C4-2B (cell line): ENCODE measurements at regions not wholly inside any gene's neighbourhood (a gene's known extent, or its start where the extent isn't known, plus 50 kb on each side); places are given as distances from the start of the nearest gene placed in this dataset.

Experiments used
- H3K27ac ChIP-seq: fragments of 450-650 bp; 2 replicates; pipeline ENCODE4 v1.5.1; 2017
- ZFX ChIP-seq: fragments of 450-650 bp; IDR thresholded peaks from 2 replicates; pipeline ENCODE4 v1.6.1; 2017
- TF ChIP-seq, protein P1 (sequence below): fragments of 450-650 bp; conservative IDR thresholded peaks from 2 replicates; pipeline ENCODE4 v1.5.1; 2017; ENCODE audit warnings: mild to moderate bottlenecking

DNA sequence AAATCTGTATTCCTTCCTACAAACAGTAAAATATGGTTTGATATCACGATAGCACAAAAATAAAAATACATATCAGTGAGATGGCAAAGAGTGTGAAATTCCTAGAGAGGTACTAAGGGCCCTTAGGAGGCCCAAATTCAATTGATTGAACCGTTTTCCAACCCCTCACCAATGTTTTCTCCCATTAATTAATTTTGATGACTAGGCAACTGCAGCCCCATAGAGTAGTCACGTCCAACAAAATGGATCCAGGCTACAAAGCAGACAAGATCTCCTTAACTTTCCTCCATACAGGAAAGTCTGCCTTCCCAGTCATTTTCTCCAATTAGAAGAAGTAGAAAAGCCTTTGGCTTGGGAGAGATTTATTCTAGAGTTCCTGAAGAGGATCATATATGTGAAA, 193.9 kb downstream of the PLOD2 start:
- TF ChIP-seq, protein P1, sequence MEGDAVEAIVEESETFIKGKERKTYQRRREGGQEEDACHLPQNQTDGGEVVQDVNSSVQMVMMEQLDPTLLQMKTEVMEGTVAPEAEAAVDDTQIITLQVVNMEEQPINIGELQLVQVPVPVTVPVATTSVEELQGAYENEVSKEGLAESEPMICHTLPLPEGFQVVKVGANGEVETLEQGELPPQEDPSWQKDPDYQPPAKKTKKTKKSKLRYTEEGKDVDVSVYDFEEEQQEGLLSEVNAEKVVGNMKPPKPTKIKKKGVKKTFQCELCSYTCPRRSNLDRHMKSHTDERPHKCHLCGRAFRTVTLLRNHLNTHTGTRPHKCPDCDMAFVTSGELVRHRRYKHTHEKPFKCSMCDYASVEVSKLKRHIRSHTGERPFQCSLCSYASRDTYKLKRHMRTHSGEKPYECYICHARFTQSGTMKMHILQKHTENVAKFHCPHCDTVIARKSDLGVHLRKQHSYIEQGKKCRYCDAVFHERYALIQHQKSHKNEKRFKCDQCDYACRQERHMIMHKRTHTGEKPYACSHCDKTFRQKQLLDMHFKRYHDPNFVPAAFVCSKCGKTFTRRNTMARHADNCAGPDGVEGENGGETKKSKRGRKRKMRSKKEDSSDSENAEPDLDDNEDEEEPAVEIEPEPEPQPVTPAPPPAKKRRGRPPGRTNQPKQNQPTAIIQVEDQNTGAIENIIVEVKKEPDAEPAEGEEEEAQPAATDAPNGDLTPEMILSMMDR: no peak
- no peak for TF ChIP-seq ZFX
- no peak overlapping the region for H3K27ac ChIP-seq

DNA sequence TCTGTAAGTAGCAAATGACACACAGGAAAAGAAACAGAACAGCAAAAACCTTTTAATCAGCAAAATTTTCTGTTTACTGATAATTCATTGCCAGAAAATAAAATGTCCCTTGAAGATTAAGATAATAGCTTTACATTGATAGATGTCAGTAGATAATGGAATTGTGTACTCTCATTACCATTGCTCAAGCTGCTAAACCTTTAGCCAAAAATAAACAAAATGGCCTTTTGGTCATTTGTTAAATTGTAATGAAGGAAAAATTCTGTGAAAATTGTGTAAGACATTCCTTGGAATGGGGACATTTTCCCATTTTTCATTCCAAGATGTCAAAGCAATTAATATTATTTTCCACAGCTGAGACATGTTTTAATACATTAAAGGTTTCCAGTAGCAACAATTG, 189.8 kb downstream of the PLOD2 start:
- H3K27ac ChIP-seq: no peak overlapping the region
- TF ChIP-seq, protein P1: no peak
- TF ChIP-seq ZFX: no peak

GRCh38 chr3:145972851-145973250, 188.1 kb downstream of the PLOD2 start:
- TF ChIP-seq, protein P1: no peak
- TF ChIP-seq ZFX: no peak
- H3K27ac ChIP-seq: no peak overlapping the region

GRCh38 chr3:145981056-145981455, 179.9 kb downstream of the PLOD2 start:
- TF ChIP-seq, protein P1: no peak
- no peak for TF ChIP-seq ZFX
- H3K27ac ChIP-seq: no peak overlapping the region

GRCh38 chr3:145983101-145983500, 177.9 kb downstream of the PLOD2 start:
- TF ChIP-seq, protein P1: no peak
- no peak for TF ChIP-seq ZFX
- no peak overlapping the region for H3K27ac ChIP-seq
